ENCODE measurements at regions not wholly inside any gene's neighbourhood (a gene's known extent, or its start where the extent isn't known, plus 50 kb on each side); places are given as distances from the start of the nearest gene placed in this dataset.

DNA sequence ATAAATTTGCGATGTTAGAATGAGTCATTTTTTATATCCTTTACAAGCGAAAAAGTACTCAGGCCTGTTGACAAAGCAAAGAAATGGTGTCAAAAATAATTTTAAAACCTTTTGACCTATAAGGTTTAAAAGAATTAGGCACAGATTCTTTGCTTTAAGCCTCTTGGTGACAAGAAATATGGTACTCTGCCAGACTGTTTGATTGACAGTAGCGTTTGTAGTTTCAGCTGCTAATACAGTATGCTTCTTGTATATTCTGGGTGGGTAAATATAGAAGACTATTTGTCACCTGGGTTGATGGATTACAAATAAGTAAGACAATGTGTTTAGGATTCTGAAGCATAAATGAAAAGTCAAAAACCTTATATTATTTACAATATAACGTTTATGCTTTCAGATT lies 193.1 kb upstream of the PITX2 start:
- DNase-seq (ENCODE audit: extremely low spot score, unreplicated experiment): no peak
- H3K9me3 Mint-ChIP-seq: no peaks in the 10 kb centered on the region
- peaks cover 9% of the 10 kb centered on the region for H3K27me3 Mint-ChIP-seq
- H3K4me1 Mint-ChIP-seq (ENCODE audit: unreplicated experiment): no peaks in the 10 kb centered on the region
- no peaks in the 10 kb centered on the region for H3K36me3 Mint-ChIP-seq
- H3K4me3 Mint-ChIP-seq: no peak overlapping the region
- no peak for TF ChIP-seq CTCF (conservative IDR thresholded peaks at IDR 0.05)
- no peak overlapping the region for H3K27ac Mint-ChIP-seq

GRCh38 chr4:110816367-110816766 lies 193.5 kb upstream of the PITX2 start:
- H3K27me3 Mint-ChIP-seq: peaks cover 9% of the 10 kb centered on the region
- no peaks in the 10 kb centered on the region for H3K4me1 Mint-ChIP-seq (ENCODE audit: unreplicated experiment)
- no peak for DNase-seq (ENCODE audit: extremely low spot score, unreplicated experiment)
- no peaks in the 10 kb centered on the region for H3K36me3 Mint-ChIP-seq
- H3K27ac Mint-ChIP-seq: no peak overlapping the region
- no peaks in the 10 kb centered on the region for H3K9me3 Mint-ChIP-seq
- no peak for TF ChIP-seq CTCF (conservative IDR thresholded peaks at IDR 0.05)
- no peak overlapping the region for H3K4me3 Mint-ChIP-seq

DNA sequence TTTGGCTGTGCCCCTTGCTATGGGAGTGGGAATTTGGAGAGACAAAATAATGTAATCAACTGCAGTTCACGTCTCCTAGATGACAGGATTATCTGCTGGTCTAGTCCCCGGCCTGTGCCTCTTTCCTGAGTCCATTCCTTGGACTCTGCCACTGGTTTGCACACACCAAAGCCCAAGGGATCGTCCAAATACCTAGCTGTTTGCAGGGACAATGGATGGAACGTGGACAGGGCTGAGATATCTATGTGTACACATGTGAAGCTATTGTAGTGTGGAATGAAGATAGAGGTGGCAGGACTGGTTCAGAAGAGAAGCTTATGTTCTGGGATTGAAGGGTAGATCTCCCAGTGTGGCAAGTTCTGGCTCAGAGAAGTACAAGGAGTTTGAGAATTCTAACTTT lies 198.3 kb upstream of the PITX2 start:
- DNase-seq (ENCODE audit: extremely low spot score, unreplicated experiment): no peak
- Mint-ChIP-seq H3K27me3 (no peaks in the 10 kb centered on the region), H3K36me3 (no peaks in the 10 kb centered on the region), H3K4me3 (no peak overlapping the region), H3K27ac (no peak overlapping the region), H3K9me3 (no peaks in the 10 kb centered on the region), H3K4me1 (ENCODE audit: unreplicated experiment) (no peaks in the 10 kb centered on the region)
- TF ChIP-seq CTCF (conservative IDR thresholded peaks at IDR 0.05): no peak

GRCh38 chr4:110823251-110823650 lies 200.4 kb upstream of the PITX2 start:
- H3K27me3 Mint-ChIP-seq: no peaks in the 10 kb centered on the region
- no peak overlapping the region for H3K27ac Mint-ChIP-seq
- no peaks in the 10 kb centered on the region for H3K36me3 Mint-ChIP-seq
- no peaks in the 10 kb centered on the region for H3K9me3 Mint-ChIP-seq
- no peak for DNase-seq (ENCODE audit: extremely low spot score, unreplicated experiment)
- no peak for TF ChIP-seq CTCF (conservative IDR thresholded peaks at IDR 0.05)
- H3K4me3 Mint-ChIP-seq: no peak overlapping the region
- H3K4me1 Mint-ChIP-seq (ENCODE audit: unreplicated experiment): no peaks in the 10 kb centered on the region

GRCh38 chr4:110824344-110824743 lies 201.5 kb upstream of the PITX2 start:
- H3K9me3 Mint-ChIP-seq: no peaks in the 10 kb centered on the region
- H3K4me3 Mint-ChIP-seq: no peak overlapping the region

More at GRCh38 chr4:110824344-110824743, 201.5 kb upstream of the PITX2 start:
- TF ChIP-seq CTCF (conservative IDR thresholded peaks at IDR 0.05): no peak
- Mint-ChIP-seq H3K27me3 (no peaks in the 10 kb centered on the region), H3K4me1 (ENCODE audit: unreplicated experiment) (no peaks in the 10 kb centered on the region), H3K36me3 (no peaks in the 10 kb centered on the region), H3K27ac (no peak overlapping the region)
- DNase-seq (ENCODE audit: extremely low spot score, unreplicated experiment): no peak

Data from type B pancreatic cell (in vitro differentiated cells).